22Rv1 (cell line): ENCODE measurements at regions not wholly inside any gene's neighbourhood (a gene's known extent, or its start where the extent isn't known, plus 50 kb on each side); places are given as distances from the start of the nearest gene placed in this dataset.
A peak's percentile ranks its signal among the peaks of the same experiment; 100 is the strongest.

ENCODE experiments used
- H3K27ac ChIP-seq: fragments of 450-650 bp; 2 replicates; pipeline ENCODE4 v1.5.1; 2017
- ZFX ChIP-seq: fragments of 450-650 bp; IDR thresholded peaks from 2 replicates; pipeline ENCODE4 v1.6.1; 2017; ENCODE audit warnings: antibody characterized with exemption, borderline replicate concordance
- TF ChIP-seq, protein P1 (sequence below): fragments of 450-650 bp; IDR thresholded peaks from 2 replicates; pipeline ENCODE4 v1.5.1; 2017; ENCODE audit warnings: mild to moderate bottlenecking

GRCh38 chr14:54172114-54172513 lies 215.5 kb upstream of the BMP4 start:
- TF ChIP-seq, protein P1, sequence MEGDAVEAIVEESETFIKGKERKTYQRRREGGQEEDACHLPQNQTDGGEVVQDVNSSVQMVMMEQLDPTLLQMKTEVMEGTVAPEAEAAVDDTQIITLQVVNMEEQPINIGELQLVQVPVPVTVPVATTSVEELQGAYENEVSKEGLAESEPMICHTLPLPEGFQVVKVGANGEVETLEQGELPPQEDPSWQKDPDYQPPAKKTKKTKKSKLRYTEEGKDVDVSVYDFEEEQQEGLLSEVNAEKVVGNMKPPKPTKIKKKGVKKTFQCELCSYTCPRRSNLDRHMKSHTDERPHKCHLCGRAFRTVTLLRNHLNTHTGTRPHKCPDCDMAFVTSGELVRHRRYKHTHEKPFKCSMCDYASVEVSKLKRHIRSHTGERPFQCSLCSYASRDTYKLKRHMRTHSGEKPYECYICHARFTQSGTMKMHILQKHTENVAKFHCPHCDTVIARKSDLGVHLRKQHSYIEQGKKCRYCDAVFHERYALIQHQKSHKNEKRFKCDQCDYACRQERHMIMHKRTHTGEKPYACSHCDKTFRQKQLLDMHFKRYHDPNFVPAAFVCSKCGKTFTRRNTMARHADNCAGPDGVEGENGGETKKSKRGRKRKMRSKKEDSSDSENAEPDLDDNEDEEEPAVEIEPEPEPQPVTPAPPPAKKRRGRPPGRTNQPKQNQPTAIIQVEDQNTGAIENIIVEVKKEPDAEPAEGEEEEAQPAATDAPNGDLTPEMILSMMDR, result no peak
- no peak for TF ChIP-seq ZFX
- H3K27ac ChIP-seq, result no peak overlapping the region

DNA sequence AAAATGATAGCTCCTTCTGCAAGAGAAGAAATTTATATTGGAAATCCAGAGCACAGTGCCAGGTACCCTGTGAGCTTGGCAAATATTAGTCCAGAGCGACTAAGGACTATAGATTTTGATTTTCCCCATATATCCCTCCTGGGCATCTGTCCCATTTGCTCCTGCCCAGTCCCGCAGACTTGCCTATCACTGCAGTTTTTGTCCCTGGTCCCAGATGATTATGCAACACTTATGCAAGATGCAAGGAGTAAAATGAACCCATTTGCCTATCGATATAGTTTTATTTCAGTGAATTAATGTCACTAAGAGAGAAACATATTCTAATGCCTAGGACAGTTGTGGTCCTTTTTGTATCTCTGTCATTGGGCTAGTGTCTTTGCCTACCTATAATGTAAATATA lies 215.9 kb upstream of the BMP4 start:
- no peak overlapping the region for H3K27ac ChIP-seq

GRCh38 chr14:54173802-54174201 lies 217.2 kb upstream of the BMP4 start:
- H3K27ac ChIP-seq, result no peak overlapping the region
- TF ChIP-seq, protein P1, result no peak
- TF ChIP-seq ZFX, result no peak

More for the DNA sequence above, 215.9 kb upstream of the BMP4 start:
- TF ChIP-seq, protein P1, result no peak
- TF ChIP-seq ZFX, result no peak

DNA sequence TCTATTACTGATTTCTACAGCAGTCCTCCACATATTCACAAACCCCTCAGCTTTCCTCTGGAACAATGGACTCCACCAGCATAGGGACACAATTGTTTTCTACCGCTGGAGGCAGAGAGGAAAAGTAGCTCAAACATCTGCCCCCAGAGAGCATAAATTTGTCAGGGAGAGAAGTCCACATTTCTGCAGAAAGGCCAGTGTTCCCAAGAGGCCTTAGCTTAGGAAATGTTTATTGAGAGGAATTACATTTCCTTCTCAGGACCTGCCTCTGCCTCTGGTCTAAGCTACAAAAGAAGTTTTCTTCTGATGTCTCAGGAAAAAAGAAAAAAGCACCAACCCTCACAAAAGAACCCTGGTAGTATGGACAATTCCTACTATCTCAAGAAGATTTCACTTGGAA lies 217.8 kb upstream of the BMP4 start:
- TF ChIP-seq, protein P1, result no peak
- no peak for TF ChIP-seq ZFX
- no peak overlapping the region for H3K27ac ChIP-seq

- no peak overlapping the region for H3K27ac ChIP-seq
- TF ChIP-seq, protein P1, result peak; percentile 87
- no peak for TF ChIP-seq ZFX
Observed at GRCh38 chr14:54175298-54175942, 218.8 kb upstream of the BMP4 start.

DNA sequence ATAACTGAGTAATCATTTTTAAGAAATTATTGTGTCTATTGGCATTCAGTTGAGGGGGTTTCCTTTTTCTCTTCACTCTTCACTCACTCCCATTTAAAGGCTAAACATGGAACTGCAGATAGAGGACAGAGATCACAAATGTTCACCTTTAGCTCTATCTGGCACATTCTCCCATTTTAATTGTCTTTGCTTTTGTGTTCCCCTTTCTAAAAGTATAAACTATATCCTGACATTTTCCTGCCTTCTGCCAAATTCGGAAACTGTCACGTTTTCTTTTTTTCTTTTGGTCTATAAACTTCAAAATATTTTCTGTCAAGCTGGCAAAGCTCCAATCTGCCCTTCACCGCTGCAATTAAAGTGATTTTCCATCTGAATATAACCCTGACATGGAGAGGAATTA lies 219.8 kb upstream of the CDKN3 start:
- TF ChIP-seq ZFX, result no peak
- TF ChIP-seq, protein P1, result no peak

GRCh38 chr14:54177641-54178621 lies 218.9 kb upstream of the CDKN3 start:
- no peak overlapping the region for H3K27ac ChIP-seq
- TF ChIP-seq, protein P1, result no peak
- TF ChIP-seq ZFX, result no peak

More for the DNA sequence above, 219.8 kb upstream of the CDKN3 start:
- H3K27ac ChIP-seq, result no peak overlapping the region
